HUES64 (cell line): ENCODE measurements at regions not wholly inside any gene's neighbourhood (a gene's known extent, or its start where the extent isn't known, plus 50 kb on each side); places are given as distances from the start of the nearest gene placed in this dataset.
"Not testable (repeated sequence)": the region's sequence is repeated elsewhere in the genome, so short reads cannot be mapped to it uniquely, and the experiment has no call there.

ENCODE experiments used
- H3K27ac ChIP-seq: 2 replicates; pipeline ENCODE4 v1.7.0; 2013; ENCODE audit warnings: low read depth, low read length, inconsistent platforms
- H3K27me3 ChIP-seq: 2 replicates; pipeline ENCODE4 v1.6.1; 2013; ENCODE audit warnings: mild to moderate bottlenecking, low read length; ENCODE audit not compliant: insufficient read depth
- H3K36me3 ChIP-seq: 2 replicates; pipeline ENCODE4 v1.6.1; 2013; ENCODE audit warnings: mild to moderate bottlenecking, low read length; ENCODE audit not compliant: insufficient read depth
- H3K4me1 ChIP-seq: 2 replicates; pipeline ENCODE4 v1.6.1; 2013; ENCODE audit warnings: mild to moderate bottlenecking, low read length, moderate library complexity; ENCODE audit not compliant: insufficient read depth
- H3K4me3 ChIP-seq: 2 replicates; pipeline ENCODE4 v1.5.1; 2013; ENCODE audit warnings: mild to moderate bottlenecking, low read length, moderate library complexity
- H3K9ac ChIP-seq: 2 replicates; pipeline ENCODE4 v1.6.1; 2013; ENCODE audit warnings: mild to moderate bottlenecking, low read depth, low read length
- H3K9me3 ChIP-seq: 2 replicates; pipeline ENCODE4 v1.6.1; 2013; ENCODE audit warnings: low read depth, low read length; ENCODE audit not compliant: insufficient read depth
- WGBS: fragments of 150-250, 120-280 bp; methylation state at CpG from one replicate; pipeline ENCODE4 v1.1.7; 2013; ENCODE audit warnings: missing lambda C conversion rate; 5-methylcytosine and 5-hydroxymethylcytosine counted together

GRCh38 chr9:97096793-97097192 is 57.9 kb upstream of the CTSV start:
- Histone ChIP-seq H3K27ac (no peak overlapping the region), H3K4me3 (no peak overlapping the region), H3K9me3 (no peaks in the 10 kb centered on the region), H3K9ac (no peak overlapping the region), H3K36me3 (0 out of 2 replicates have a peak, but pooled peaks cover 2% of the 10 kb centered on the region), H3K4me1 (no peaks in the 10 kb centered on the region), H3K27me3 (no peaks in the 10 kb centered on the region)
- WGBS = 93% methylated on average over 4 of the region's 4 CpGs

- not testable (repeated sequence) for H3K4me3 ChIP-seq, H3K9ac ChIP-seq
- WGBS = 90% methylated on average over 3 of the region's 3 CpGs
Measured at GRCh38 chr9:97089361-97089760, 50.4 kb upstream of the CTSV start.

More at GRCh38 chr9:97089361-97089760, 50.4 kb upstream of the CTSV start:
- H3K9me3 ChIP-seq, H3K27me3 ChIP-seq, H3K4me1 ChIP-seq, H3K36me3 ChIP-seq, H3K27ac ChIP-seq: not testable (repeated sequence)
